ENCODE measurements at regions not wholly inside any gene's neighbourhood (a gene's known extent, or its start where the extent isn't known, plus 50 kb on each side); places are given as distances from the start of the nearest gene placed in this dataset.

- no peak for DNase-seq (ENCODE audit: insufficient read length)
- FAIRE-seq = no peak
- TF ChIP-seq POLR2A (IDR thresholded peaks at IDR 0.05; ENCODE audit: low read depth, low read length) = no peak
- TF ChIP-seq POLR2AphosphoS5 (IDR thresholded peaks at IDR 0.05; ENCODE audit: low read depth, low read length) = no peak
- no peak for TF ChIP-seq TAF1 (IDR thresholded peaks at IDR 0.05; ENCODE audit: borderline replicate concordance, low read depth, low read length)
Measured at GRCh38 chr14:105818712-105819005, 292.3 kb downstream of the TMEM121 start.

- TF ChIP-seq TAF1 (IDR thresholded peaks at IDR 0.05; ENCODE audit: borderline replicate concordance, low read depth, low read length) (no peak), POLR2A (IDR thresholded peaks at IDR 0.05; ENCODE audit: low read depth, low read length) (no peak), POLR2AphosphoS5 (IDR thresholded peaks at IDR 0.05; ENCODE audit: low read depth, low read length) (no peak)
- DNase-seq (ENCODE audit: insufficient read length) = no peak
- FAIRE-seq = no peak
Measured at GRCh38 chr14:105830171-105830570, 303.8 kb downstream of the TMEM121 start.

- TF ChIP-seq POLR2A (IDR thresholded peaks at IDR 0.05; ENCODE audit: low read depth, low read length) (no peak), TAF1 (IDR thresholded peaks at IDR 0.05; ENCODE audit: borderline replicate concordance, low read depth, low read length) (no peak)
- FAIRE-seq (no peak), DNase-seq (ENCODE audit: insufficient read length) (no peak)
Measured at GRCh38 chr14:105836160-105836559, 309.8 kb downstream of the TMEM121 start.

GRCh38 chr14:105836730-105837129 is 310.3 kb downstream of the TMEM121 start:
- FAIRE-seq (no peak), DNase-seq (ENCODE audit: insufficient read length) (no peak)
- no peak for TF ChIP-seq TAF1 (IDR thresholded peaks at IDR 0.05; ENCODE audit: borderline replicate concordance, low read depth, low read length)
- no peak for TF ChIP-seq POLR2A (IDR thresholded peaks at IDR 0.05; ENCODE audit: low read depth, low read length)
- TF ChIP-seq POLR2AphosphoS5 (IDR thresholded peaks at IDR 0.05; ENCODE audit: low read depth, low read length) = no peak

- FAIRE-seq (no peak), DNase-seq (ENCODE audit: insufficient read length) (no peak)
- TF ChIP-seq POLR2AphosphoS5 (IDR thresholded peaks at IDR 0.05; ENCODE audit: low read depth, low read length) = no peak
- TF ChIP-seq TAF1 (IDR thresholded peaks at IDR 0.05; ENCODE audit: borderline replicate concordance, low read depth, low read length) = no peak
- no peak for TF ChIP-seq POLR2A (IDR thresholded peaks at IDR 0.05; ENCODE audit: low read depth, low read length)
Measured at GRCh38 chr14:105837349-105838063, 311.1 kb downstream of the TMEM121 start.

- DNase-seq (ENCODE audit: insufficient read length) (no peak), FAIRE-seq (no peak)
Measured at GRCh38 chr14:105838107-105838506, 311.7 kb downstream of the TMEM121 start.

GRCh38 chr14:105838591-105839424 is 312.4 kb downstream of the TMEM121 start:
- TF ChIP-seq POLR2AphosphoS5 (IDR thresholded peaks at IDR 0.05; ENCODE audit: low read depth, low read length) = no peak
- TF ChIP-seq POLR2A (IDR thresholded peaks at IDR 0.05; ENCODE audit: low read depth, low read length) = no peak
- TF ChIP-seq TAF1 (IDR thresholded peaks at IDR 0.05; ENCODE audit: borderline replicate concordance, low read depth, low read length) = no peak
- FAIRE-seq (no peak), DNase-seq (ENCODE audit: insufficient read length) (no peak)

More at GRCh38 chr14:105838107-105838506, 311.7 kb downstream of the TMEM121 start:
- TF ChIP-seq TAF1 (IDR thresholded peaks at IDR 0.05; ENCODE audit: borderline replicate concordance, low read depth, low read length) = no peak
- TF ChIP-seq POLR2A (IDR thresholded peaks at IDR 0.05; ENCODE audit: low read depth, low read length) = no peak
- no peak for TF ChIP-seq POLR2AphosphoS5 (IDR thresholded peaks at IDR 0.05; ENCODE audit: low read depth, low read length)

- no peak for DNase-seq (ENCODE audit: insufficient read length)
- FAIRE-seq = no peak
- TF ChIP-seq POLR2A (IDR thresholded peaks at IDR 0.05; ENCODE audit: low read depth, low read length) = no peak
- no peak for TF ChIP-seq POLR2AphosphoS5 (IDR thresholded peaks at IDR 0.05; ENCODE audit: low read depth, low read length)
- no peak for TF ChIP-seq TAF1 (IDR thresholded peaks at IDR 0.05; ENCODE audit: borderline replicate concordance, low read depth, low read length)
Measured at GRCh38 chr14:105839425-105840265, 313.3 kb downstream of the TMEM121 start.

- DNase-seq (ENCODE audit: insufficient read length) (no peak), FAIRE-seq (no peak)
- TF ChIP-seq TAF1 (IDR thresholded peaks at IDR 0.05; ENCODE audit: borderline replicate concordance, low read depth, low read length) = no peak
- TF ChIP-seq POLR2AphosphoS5 (IDR thresholded peaks at IDR 0.05; ENCODE audit: low read depth, low read length) = no peak
- TF ChIP-seq POLR2A (IDR thresholded peaks at IDR 0.05; ENCODE audit: low read depth, low read length) = no peak
Measured at GRCh38 chr14:105840266-105841021, 314.1 kb downstream of the TMEM121 start.

GRCh38 chr14:105841022-105842009 is 314.9 kb downstream of the TMEM121 start:
- FAIRE-seq (no peak), DNase-seq (ENCODE audit: insufficient read length) (no peak)
- TF ChIP-seq TAF1 (IDR thresholded peaks at IDR 0.05; ENCODE audit: borderline replicate concordance, low read depth, low read length) (no peak), POLR2AphosphoS5 (IDR thresholded peaks at IDR 0.05; ENCODE audit: low read depth, low read length) (no peak), POLR2A (IDR thresholded peaks at IDR 0.05; ENCODE audit: low read depth, low read length) (no peak)
